HG02798 (cell line): ENCODE measurements at regions not wholly inside any gene's neighbourhood (a gene's known extent, or its start where the extent isn't known, plus 50 kb on each side); places are given as distances from the start of the nearest gene placed in this dataset.

Experiments
- ATAC-seq: cut with Tn5 transposase; IDR thresholded peaks from one replicate; pipeline ENCODE4 v1.9.1; 2021; ENCODE audit warnings: mild to moderate bottlenecking; ENCODE audit not compliant: unreplicated experiment, poor library complexity

DNA sequence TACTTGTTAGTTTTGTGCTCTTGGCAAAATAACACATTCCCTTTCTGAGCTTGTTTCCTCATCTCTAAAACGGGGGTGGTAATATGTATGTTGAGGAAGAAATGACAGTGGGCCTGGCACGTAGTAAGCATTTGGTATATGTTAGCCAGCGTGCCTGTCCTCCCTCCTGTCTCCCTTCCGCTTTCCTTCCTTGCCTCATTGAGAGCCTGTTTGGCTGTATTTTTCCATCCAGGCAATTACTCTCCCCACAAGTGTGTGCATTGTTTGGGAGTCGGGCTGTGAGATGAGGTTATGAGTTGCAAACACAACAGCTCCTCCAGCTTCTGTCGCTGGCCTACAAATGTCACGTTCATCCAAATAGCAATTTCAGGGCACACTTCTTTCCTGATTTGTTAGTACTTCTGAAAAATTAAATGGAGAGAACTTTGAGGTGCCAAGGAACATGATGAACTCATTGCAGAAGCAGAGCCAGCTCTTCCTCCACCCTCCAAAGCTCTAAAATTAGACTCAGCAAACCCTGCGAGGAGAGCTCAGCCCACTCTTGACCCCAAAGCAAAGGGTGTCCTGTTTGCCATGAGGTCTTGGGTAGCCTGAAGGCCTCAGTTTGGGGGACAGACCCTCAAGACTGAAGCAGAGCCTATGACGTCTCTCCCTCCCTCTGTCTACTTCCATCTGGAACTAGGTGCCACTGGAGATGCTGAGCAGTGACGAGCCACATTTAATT is 50.7 kb upstream of the TOX2 start:
- no peak for ATAC-seq

DNA sequence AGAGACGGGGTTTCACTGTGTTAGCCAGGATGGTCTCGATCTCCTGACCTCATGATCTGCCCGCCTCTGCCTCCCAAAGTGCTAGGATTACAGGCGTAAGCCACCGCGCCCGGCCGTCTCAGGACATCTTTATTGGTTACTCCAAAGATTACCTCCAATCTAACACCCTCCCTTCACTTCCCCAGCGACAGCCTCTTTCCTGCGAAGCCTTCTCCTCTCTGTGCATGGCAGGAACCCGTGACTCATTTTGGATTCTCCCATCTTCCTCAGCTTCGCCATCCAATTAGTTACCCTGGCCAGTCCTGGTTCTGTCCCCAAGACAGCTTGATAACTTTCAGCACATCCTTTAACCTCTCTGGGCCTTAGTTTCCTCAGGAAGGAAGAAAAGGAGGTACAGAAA is 51.3 kb upstream of the TOX2 start:
- ATAC-seq, result no peak

DNA sequence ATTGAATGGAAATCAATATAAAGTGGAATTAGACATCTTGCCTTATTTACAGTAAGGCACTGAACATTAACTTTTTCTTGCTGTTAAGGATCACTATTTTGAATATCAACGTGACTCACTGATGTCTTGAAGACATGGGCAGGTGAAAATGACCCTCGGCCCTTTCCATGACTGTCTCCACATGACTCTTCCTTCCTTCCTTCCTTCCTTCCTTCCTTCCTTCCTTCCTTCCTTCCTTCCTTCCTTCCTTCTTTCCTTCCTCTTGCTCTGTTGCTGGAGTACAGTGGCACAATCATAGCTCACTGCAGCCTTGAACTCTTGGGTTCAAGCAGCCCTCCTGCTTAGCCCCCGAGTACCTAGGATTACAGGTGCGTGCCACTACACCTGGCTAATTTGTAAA is 52.2 kb upstream of the TOX2 start:
- no peak for ATAC-seq

DNA sequence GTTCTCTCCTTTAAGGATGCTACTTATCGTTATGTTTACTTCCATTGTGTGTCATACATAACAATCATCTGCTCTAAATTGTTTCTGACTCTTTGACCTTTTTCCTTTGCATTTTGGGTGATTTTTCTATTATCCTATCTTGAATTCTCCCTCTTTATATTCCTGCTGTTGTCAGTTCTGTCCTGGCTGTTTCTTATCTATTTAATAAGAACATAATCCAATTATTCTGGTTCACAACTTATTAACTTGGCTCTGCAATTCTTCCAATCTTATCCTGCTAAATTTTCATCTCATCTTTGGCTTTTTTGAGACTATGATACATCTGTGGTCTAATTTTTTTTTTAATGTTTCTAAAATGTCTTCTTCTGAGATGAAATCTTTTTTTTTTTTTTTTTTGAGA is 54.7 kb upstream of the TOX2 start:
- no peak for ATAC-seq

DNA sequence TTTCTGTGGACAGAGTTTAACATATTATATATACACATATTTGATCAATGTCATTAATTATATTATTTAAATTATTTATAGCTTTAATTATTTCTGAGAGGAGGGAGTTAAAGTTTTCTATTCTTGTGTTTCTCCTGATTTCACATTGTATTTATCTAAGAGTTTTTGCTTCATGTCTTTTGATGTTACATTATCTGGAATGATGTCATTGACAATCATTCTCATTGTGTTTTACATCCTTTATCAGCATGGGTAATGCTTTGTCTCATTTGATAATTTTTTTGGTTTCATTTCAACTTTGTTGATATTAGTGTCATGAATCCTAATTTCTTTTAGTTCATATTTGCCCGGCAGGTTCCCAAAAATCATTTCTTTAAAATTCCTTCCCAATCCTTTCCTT is 56.7 kb upstream of the TOX2 start:
- ATAC-seq, result no peak

DNA sequence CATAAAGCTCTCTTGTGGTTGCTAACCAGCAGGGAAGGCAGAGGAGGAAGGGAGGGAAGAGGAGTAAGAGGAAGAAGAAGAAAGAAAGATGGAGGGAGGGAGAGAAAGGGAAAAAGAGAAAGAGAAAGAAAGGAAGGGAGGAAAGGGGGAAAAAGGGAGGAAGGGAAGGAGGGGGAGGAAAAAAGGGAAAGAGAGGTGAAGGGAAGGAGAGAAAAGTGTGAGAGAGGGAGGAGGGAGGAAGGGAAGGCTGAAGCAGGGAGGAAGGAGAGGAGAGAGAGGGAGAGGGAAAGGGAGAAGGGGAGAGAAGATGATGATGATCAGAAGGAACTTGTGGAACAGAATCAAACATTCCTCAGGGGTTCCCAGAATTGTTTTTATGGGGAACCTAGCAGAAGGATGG is 57.5 kb upstream of the TOX2 start:
- ATAC-seq, result no peak

DNA sequence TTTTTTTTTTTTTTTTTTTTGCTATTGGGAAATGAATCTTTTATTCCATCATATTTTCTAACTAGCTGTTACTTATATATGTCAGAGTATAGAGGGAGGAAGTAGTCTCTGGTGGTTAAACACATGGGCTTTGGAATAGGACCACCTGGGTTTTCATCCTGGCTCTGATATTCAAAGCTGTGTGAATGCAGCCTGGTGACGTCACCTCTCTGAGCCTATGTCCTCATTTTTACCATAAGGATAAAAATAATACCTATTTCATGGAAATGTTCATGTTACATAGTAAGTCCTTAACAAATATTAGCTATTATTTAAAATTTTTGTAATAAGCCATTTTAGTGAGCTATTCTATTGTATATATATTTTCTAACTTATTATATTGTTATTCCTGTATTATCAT is 58.8 kb upstream of the TOX2 start:
- ATAC-seq, result no peak

DNA sequence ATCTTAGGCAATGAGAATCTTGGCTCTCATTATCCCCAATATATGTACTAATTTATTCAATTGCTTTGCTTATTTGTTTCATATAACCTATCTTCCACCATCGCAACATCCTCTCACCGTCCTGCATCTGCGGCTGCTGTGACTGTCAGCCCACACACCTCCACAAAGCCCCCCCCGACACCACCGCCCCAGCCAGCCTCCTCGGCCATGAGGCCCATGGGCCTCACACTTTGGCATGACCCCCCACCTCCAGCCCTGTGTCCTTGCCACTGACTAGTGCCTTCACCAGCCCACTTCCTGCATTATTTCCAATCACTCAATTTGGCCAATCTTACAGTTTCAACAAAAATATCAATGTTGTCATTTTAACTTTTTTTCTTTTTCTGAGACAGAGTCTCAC is 60.7 kb upstream of the TOX2 start:
- ATAC-seq, result no peak

DNA sequence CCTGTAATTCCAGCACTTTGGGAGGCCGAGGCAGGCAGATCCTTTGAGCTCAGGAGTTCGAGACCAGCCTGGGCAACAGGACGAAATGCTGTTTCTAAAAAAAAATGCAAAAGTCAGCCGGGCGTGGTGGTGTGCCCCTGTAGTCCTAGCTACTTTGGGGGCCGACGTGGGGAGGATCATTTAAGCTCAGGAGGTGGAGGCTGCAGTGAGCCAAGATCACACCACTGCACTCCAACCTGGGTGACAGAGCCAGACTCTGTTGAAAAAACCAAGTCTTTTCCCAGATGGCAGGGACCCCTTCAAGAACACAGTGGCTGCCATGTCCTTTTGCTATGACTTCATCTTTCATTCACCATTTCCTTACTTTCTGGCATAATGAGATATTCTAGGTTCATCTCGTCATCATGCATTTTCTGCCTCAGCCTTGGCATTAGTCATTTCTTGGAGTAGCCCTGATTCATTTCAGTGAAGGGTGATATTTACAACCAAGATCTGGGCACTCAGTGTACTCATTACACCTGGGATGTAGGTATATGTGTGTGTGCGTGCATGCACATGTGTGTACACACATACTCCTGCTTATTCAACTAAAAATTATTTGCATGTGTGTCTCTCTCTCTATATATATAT is 61.4 kb upstream of the TOX2 start:
- ATAC-seq, result no peak

DNA sequence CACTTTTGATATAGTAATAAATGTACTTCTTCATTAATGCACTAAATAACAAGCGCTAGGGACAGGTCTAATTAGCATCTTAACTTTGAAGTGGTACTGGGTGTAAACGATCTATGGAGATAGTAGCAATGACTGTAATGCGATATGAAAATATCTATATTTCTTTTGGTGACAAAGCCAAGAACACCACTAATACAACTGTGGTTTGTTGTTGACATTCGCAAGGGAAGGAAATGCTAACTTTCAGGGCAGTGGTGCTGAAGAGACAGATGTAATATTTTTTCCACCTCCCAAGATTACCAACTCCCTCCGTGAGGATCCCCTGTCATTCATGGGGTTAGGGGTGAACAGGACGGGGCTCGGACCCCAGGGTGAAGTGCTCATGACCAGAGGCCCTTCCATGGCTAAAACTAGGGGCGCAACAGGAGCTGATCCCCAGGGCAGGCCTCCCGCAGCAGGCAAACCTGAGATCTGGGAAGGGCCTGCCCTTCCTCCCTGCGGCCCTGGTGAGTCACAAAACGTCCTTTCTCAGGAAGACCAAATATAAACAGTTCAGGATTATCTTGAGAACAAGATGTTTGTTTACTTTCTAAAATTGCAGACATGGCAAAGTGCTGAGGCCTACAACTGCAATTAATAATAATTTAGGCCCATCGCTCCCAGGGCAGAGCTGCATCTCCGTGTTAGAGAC is 65.0 kb upstream of the TOX2 start:
- ATAC-seq, result no peak

DNA sequence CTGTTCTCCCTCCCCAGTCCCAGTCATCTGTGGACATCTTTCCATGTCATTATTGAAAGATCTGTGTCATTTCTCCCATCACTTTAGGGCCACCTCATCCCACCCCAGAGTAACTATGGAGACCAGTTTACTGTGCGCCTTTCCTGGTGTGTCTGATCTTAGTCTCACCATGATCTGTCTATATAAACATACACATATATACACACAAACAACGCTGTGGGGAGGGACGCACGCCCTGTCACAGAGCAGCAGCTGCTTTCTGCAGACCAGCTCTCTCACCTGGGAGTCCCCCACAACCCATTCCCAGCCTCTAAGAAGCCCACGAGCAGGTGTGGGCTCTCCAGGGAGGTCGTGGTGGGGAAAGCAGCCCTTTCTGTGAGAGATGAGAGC is 68.1 kb upstream of the TOX2 start:
- no peak for ATAC-seq

DNA sequence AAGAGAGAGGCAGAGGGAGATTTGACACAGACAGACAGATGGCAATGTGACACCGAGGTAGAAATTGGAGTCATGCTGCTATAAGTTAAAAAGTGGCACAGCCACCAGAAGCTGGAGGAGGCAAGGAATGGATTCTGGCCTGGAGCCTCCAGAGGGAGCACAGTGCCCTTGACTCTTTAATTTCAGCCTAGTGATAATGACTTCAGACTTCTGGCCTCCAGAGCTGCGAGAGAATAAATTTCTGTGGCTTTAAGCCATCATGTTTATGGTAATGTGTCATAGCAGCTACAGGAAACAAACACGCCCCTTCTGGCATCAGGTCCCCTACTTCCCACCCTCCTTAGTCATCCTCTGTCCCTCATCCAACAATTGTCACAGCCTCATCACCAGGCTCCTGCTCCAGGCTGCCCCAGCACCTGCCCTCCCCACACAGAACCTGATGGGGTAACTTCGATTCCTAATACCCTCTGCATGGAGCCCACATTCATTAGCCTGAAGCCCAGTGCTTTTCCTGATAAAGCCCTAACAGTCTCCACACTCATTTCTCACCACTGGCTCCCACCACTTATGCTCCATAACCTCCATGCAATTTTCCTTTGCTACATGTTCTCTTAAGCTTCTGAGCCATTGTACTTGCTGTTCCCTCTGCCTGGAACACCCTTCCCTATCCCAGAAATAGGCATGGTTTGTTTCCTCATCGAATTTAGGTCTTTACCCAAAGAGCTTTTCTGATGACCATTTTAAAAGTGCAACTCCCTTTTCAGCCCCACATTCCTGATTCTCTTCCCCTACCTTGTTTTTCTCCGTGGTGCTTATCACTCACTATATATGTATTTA is 69.7 kb upstream of the TOX2 start:
- no peak for ATAC-seq

DNA sequence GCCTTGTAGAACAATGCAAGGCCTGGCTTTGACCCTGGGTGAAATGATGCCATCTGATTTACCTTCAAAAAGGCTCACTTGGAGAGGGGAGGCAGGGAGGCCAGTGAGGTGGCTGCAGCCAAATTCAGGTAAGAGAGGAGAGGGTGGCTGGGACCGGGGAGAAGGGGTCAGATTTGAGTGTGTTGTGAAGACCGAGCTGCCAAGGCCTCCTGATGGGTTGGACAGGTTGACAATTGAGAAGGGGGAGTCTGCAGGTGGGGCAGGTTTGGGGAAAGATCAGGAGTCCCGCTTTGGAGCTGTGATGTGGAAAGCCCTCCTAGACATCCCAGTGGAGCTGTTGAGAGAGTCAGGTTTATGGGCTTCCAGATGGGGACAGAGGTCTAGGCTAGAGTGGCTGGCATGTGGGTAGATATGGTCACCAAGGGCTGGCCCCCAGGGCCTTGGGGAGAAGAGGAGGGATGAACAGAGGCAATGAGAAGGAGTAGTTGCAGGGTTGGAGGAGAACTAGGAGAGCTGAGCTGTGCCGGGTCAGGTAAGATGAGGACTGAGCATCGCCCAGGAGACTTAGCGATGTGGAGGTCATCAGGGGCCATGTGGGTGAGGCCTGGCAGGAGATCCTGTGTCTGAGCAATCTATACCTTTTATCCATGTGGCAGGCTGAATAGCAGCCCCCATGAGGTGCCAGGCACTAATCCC is 70.5 kb upstream of the TOX2 start:
- ATAC-seq, result no peak

DNA sequence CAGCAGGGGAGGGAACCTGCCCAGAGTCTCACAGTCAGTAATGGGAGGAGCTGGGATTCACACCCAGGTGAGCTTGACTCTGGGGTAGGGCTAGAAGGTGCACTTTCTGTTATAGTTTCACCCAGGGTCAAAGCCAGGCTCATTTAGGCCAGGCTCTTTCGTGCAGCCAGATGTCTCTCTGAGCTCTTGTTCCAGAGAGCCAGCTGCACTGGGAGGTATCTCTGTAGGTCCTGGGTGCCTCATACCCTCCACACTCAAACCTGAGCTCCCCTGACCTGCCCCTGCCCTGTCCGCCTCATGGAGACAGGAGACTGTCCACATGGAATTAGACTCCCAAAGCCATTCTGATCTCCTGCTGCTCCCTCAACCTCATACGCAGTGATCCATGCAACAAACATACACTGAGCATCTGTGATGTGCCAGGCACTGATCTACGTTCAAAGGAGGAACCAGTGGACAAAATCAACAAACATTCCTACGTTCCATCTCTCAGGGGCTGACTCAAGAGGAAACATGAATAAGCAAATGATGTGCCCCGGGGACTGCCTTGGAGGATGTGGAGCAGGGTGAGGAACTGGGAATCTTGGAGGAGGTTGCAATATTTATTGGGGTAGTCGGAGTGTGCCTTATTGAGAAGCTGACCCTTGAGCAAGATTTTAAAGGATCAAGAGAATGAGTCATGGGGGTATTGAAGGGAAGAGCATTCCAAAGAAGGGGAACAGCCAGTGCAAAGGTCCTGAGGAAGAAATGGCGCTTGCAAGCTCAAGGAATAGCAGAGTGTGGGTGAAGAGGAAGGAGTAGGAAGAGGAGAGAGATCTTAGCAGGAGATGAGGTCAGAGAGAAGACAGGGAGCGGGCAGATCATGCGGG is 71.3 kb upstream of the TOX2 start:
- no peak for ATAC-seq

DNA sequence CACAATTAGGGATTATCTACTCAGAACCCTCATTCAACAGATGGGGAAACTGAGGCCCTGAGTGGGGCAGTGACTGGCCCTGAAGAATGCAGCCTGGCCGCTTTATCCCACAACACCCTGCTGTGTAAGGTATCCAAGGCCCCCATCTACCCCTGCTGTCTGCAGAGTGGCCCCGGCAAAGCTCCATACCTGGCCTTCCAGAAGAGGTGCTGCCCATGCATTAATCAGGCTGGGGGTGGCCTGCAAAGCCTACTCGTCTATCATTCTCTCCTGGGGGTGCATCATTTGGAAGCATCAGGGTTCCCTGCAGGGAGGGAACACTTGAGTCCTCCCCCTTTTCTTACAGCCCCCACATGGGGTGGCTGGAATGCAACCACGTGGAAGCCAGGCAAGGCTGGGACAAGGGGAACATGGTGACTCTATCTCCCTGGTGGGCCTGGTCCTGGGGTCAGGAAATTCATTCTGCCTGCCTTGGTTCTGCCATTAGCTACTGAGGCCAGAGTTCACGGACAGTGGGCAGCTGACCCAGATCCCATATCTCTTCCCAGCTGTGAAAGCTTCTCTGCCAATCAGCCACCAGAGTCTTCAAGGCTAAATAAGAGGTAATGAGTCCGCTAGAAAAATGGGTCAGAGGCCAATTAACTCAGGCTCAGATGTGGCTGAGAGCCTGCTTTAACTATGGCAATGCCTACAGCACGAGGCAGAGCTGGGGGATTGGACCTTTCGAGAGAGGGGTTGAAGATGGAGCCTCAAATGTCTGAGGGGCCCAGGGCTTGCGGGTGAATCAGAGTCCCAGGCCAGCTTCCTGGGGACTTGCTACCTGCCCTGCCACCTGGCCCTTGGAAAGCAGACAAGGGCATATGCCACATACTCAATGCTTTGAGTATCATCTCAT is 72.3 kb upstream of the TOX2 start:
- ATAC-seq, result no peak

DNA sequence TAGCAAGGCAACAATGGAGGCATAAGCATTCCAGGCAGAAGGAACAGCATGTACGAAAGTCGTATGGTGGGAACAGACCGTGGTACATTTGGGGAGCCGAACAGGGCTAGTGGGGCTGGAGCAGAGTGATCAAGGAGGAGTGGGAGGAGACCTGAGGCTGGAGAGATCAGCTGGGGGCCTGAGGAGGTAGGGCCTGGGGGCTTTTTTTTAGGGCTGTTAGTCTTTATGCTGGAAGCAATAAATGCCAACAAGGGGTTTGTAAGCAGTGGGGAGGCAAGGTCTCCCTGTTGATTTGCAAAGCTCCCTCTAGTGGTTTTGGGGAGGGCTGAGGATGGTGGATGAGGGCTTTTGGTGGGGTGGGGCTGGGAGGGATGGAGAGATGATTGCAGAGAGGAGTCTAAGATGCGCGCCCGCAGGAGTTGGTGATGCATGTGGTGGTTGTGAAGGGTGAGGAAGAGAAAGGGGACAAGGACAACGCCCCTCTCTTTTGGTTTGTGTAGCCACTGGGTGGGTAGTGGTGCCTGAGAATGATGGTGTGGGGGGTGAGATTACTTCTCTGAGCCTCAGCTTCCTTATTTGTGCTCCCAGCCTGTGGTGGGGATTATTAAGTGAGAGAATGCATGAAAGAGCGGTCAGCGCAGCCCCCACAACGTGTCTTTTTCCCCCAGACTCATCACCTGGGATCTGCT is 74.1 kb upstream of the TOX2 start:
- no peak for ATAC-seq

DNA sequence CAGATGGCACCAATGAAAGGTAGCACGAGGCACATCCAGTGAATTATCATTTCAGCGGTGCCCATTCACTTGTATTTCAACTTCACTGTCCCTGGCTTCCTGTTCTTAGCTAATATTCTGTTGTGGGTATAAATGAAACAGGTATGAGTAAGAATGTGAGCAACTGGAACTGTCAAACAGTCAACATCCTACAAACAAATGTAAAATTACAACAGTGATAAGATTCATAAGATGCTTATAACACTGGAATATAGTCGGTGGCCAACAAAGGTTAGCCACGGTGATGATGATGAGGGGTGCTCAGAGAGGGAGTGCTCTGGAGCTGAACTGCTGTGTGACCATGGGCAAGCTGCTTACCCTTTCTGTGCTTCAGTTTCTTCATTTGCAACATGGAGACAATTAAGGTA is 74.9 kb upstream of the TOX2 start:
- ATAC-seq, result no peak

DNA sequence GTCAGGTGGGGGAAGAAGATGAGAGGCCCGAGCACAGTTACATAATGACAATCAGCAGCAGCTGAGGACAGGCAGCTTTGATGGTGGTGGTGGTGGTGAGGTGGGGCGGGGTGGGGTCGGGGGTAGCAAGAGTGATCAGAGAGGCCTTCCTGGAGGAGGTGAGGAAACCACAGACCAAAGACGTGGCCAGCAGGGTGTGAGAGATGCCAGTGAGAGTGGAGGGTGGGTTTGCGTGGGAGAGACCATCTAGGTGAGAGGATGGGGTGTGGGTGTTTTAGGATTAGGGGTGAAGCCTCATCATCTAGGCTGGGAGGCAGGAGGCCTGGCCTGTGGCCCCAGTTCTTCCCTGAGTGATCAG is 76.0 kb upstream of the TOX2 start:
- ATAC-seq, result no peak
